ENCODE measurements at regions not wholly inside any gene's neighbourhood (a gene's known extent, or its start where the extent isn't known, plus 50 kb on each side); places are given as distances from the start of the nearest gene placed in this dataset.

GRCh38 chr10:43771675-43772074 lies 123.0 kb upstream of the ZNF32 start:
- TF ChIP-seq POLR2A (IDR thresholded peaks at IDR 0.05) (no peak), CTCF (IDR thresholded peaks at IDR 0.05) (no peak), POLR2AphosphoS5 (IDR thresholded peaks at IDR 0.05) (no peak)
